Keratinocyte (primary cell): ENCODE measurements at regions not wholly inside any gene's neighbourhood (a gene's known extent, or its start where the extent isn't known, plus 50 kb on each side); places are given as distances from the start of the nearest gene placed in this dataset.

Experiments used
- DNase-seq: peaks from one replicate; pipeline ENCODE4 v3.0.0-alpha.2; 2011; ENCODE audit warnings: low read depth, missing footprints, low spot score
- FAIRE-seq: peaks from 2 replicates; lab custom pipeline; 2011; peaks lifted over from hg19 to GRCh38; lab: Jason Lieb, UNC
- H2AFZ ChIP-seq: 2 replicates; pipeline ENCODE4 v1.6.0; 2012; ENCODE audit warnings: low read length, control low read depth, inconsistent platforms; ENCODE audit not compliant: control insufficient read depth
- H3K27ac ChIP-seq: 2 replicates; pipeline ENCODE4 v1.5.1; 2011; ENCODE audit warnings: low read length; ENCODE audit not compliant: control insufficient read depth, insufficient read depth
- H3K27me3 ChIP-seq: 3 replicates; pipeline ENCODE4 v1.6.0; 2011; ENCODE audit warnings: low read length; ENCODE audit not compliant: control insufficient read depth, insufficient read depth; ENCODE audit errors: extremely low read depth
- H3K36me3 ChIP-seq, 2 experiments: 2 replicates in 1 of 2; 3 replicates in 1 of 2; pipeline ENCODE4 v1.5.1; 2011; ENCODE audit warnings: low read length in 2 of 2, mild to moderate bottlenecking in 1 of 2; ENCODE audit not compliant: control insufficient read depth in 2 of 2, insufficient read depth in 2 of 2; ENCODE audit errors: extremely low read depth in 1 of 2
- H3K4me1 ChIP-seq: 3 replicates; pipeline ENCODE4 v1.5.1; 2011; ENCODE audit warnings: low read length; ENCODE audit not compliant: control insufficient read depth, insufficient read depth; ENCODE audit errors: extremely low read depth
- H3K4me2 ChIP-seq: 3 replicates; pipeline ENCODE4 v1.6.0; 2011; ENCODE audit warnings: low read depth, low read length; ENCODE audit not compliant: control insufficient read depth, insufficient read depth; ENCODE audit errors: extremely low read depth
- H3K4me3 ChIP-seq, 3 experiments: fragments of 200-600 bp in 1 of 3; sonication (generic) in 1 of 3; 2 replicates in 2 of 3; 3 replicates in 1 of 3; pipeline ENCODE4 v1.5.1; 2011 to 2016; ENCODE audit warnings: low read length in 3 of 3, mild to moderate bottlenecking in 3 of 3, control low read depth in 2 of 3, inconsistent platforms in 1 of 3, low read depth in 1 of 3, mixed read lengths in 1 of 3, mixed run types in 1 of 3, moderate library complexity in 1 of 3; ENCODE audit not compliant: control insufficient read depth in 2 of 3, insufficient read depth in 2 of 3; ENCODE audit errors: extremely low read depth in 1 of 3
- H3K79me2 ChIP-seq: 2 replicates; pipeline ENCODE4 v1.6.0; 2012; ENCODE audit warnings: low read length; ENCODE audit not compliant: control insufficient read depth, insufficient read depth
- H3K9ac ChIP-seq: 3 replicates; pipeline ENCODE4 v1.6.0; 2011; ENCODE audit warnings: low read length; ENCODE audit not compliant: control insufficient read depth, insufficient read depth; ENCODE audit errors: extremely low read depth
- H3K9me1 ChIP-seq: 3 replicates; pipeline ENCODE4 v1.6.0; 2011; ENCODE audit warnings: low read length; ENCODE audit not compliant: control insufficient read depth, insufficient read depth; ENCODE audit errors: extremely low read depth
- H3K9me3 ChIP-seq: 2 replicates; pipeline ENCODE4 v1.5.1; 2012; ENCODE audit warnings: low read depth, low read length; ENCODE audit not compliant: control insufficient read depth
- H4K20me1 ChIP-seq: 3 replicates; pipeline ENCODE4 v1.6.0; 2011; ENCODE audit warnings: low read length; ENCODE audit not compliant: control insufficient read depth, insufficient read depth; ENCODE audit errors: extremely low read depth
- CTCF ChIP-seq, 3 experiments: IDR thresholded peaks in 1 of 3; conservative IDR thresholded peaks in 1 of 3; optimal IDR thresholded peaks in 1 of 3; 2 replicates in 2 of 3; 3 replicates in 1 of 3; pipeline versions ENCODE3 to v1.5.1; 2011; ENCODE audit warnings: low read length in 3 of 3, mild to moderate bottlenecking in 3 of 3, moderate library complexity in 2 of 3, control low read depth in 1 of 3, inconsistent platforms in 1 of 3; ENCODE audit not compliant: insufficient read depth in 2 of 3; ENCODE audit errors: extremely low read depth in 1 of 3
- EZH2 ChIP-seq: IDR thresholded peaks from one replicate; pipeline ENCODE4 v1.6.1; 2012; ENCODE audit warnings: inconsistent platforms, mild to moderate bottlenecking, low read length, moderate library complexity
- dilution Hi-C: fragments of 300-500 bp; cut with MboI; formaldehyde crosslinking; loops from one replicate; pipeline ENCODE4 v1.7.0; 2020; ENCODE audit warnings: low sequenced_read_pairs; ENCODE audit not compliant: extremely low pct_ligation_motif_present

GRCh38 chr2:16552202-16552601 lies 113.4 kb downstream of the CYRIA start:
- H3K27ac ChIP-seq, result no peak overlapping the region
- H3K4me3 ChIP-seq, result no peak overlapping the region
- no peak for TF ChIP-seq CTCF (optimal IDR thresholded peaks at IDR 0.05 in 1 of 3, IDR thresholded peaks at IDR 0.05 in 1 of 3, conservative IDR thresholded peaks at IDR 0.05 in 1 of 3; ENCODE audit: extremely low read depth in 1 of 3, insufficient read depth in 2 of 3, low read length in 3 of 3)
- no peak for TF ChIP-seq EZH2
- no peaks in the 10 kb centered on the region for H3K79me2 ChIP-seq
- H4K20me1 ChIP-seq, result no peaks in the 10 kb centered on the region
- no peaks in the 10 kb centered on the region for H3K9me3 ChIP-seq
- dilution Hi-C loops, result no loop called here
- H3K36me3 ChIP-seq, result no peaks in the 10 kb centered on the region
- no peak overlapping the region for H3K4me2 ChIP-seq
- no peak for DNase-seq
- no peak for FAIRE-seq
- no peaks in the 10 kb centered on the region for H3K4me1 ChIP-seq
- H3K27me3 ChIP-seq, result no peaks in the 10 kb centered on the region
- no peak overlapping the region for H3K9ac ChIP-seq
- H2AFZ ChIP-seq, result no peak overlapping the region
- H3K9me1 ChIP-seq, result no peaks in the 10 kb centered on the region

GRCh38 chr2:16548036-16548435 lies 117.6 kb downstream of the CYRIA start:
- H3K36me3 ChIP-seq, result no peaks in the 10 kb centered on the region
- no peak overlapping the region for H3K27ac ChIP-seq
- dilution Hi-C loops, result no loop called here
- no peaks in the 10 kb centered on the region for H3K79me2 ChIP-seq
- no peaks in the 10 kb centered on the region for H4K20me1 ChIP-seq
- H3K9ac ChIP-seq, result no peak overlapping the region
- H2AFZ ChIP-seq, result no peak overlapping the region
- FAIRE-seq (no peak), DNase-seq (no peak)
- H3K9me3 ChIP-seq, result no peaks in the 10 kb centered on the region
- H3K9me1 ChIP-seq, result no peaks in the 10 kb centered on the region
- no peaks in the 10 kb centered on the region for H3K27me3 ChIP-seq
- H3K4me2 ChIP-seq, result no peak overlapping the region
- no peaks in the 10 kb centered on the region for H3K4me1 ChIP-seq
- H3K4me3 ChIP-seq, result no peak overlapping the region
- TF ChIP-seq EZH2 (no peak), CTCF (optimal IDR thresholded peaks at IDR 0.05 in 1 of 3, IDR thresholded peaks at IDR 0.05 in 1 of 3, conservative IDR thresholded peaks at IDR 0.05 in 1 of 3; ENCODE audit: extremely low read depth in 1 of 3, insufficient read depth in 2 of 3, low read length in 3 of 3) (no peak)
